Neuronal stem cell (in vitro differentiated cells): ENCODE measurements at regions not wholly inside any gene's neighbourhood (a gene's known extent, or its start where the extent isn't known, plus 50 kb on each side); places are given as distances from the start of the nearest gene placed in this dataset.
"Not testable (repeated sequence)": the region's sequence is repeated elsewhere in the genome, so short reads cannot be mapped to it uniquely, and the experiment has no call there.

ENCODE experiments used
- DNase-seq: peaks from one replicate; pipeline ENCODE4 v3.0.0-alpha.2; 2013; ENCODE audit warnings: low spot score
- H2AFZ ChIP-seq: one replicate; pipeline ENCODE4 v1.6.1; 2013; ENCODE audit warnings: mild to moderate bottlenecking, low read length, inconsistent platforms
- H2AK5ac ChIP-seq: 2 replicates; pipeline ENCODE4 v1.6.1; 2013; ENCODE audit warnings: low read depth, mild to moderate bottlenecking, inconsistent platforms, low read length, moderate library complexity, mixed read lengths
- H2BK120ac ChIP-seq: 2 replicates; pipeline ENCODE4 v1.6.1; 2013; ENCODE audit warnings: low read depth, mild to moderate bottlenecking, inconsistent platforms, low read length, moderate library complexity, mixed read lengths
- H2BK12ac ChIP-seq: one replicate; pipeline ENCODE4 v1.6.1; 2013; ENCODE audit warnings: low read length, inconsistent platforms
- H2BK15ac ChIP-seq: 2 replicates; pipeline ENCODE4 v1.6.1; 2013; ENCODE audit warnings: mild to moderate bottlenecking, low read length, inconsistent platforms, mixed read lengths
- H2BK5ac ChIP-seq: one replicate; pipeline ENCODE4 v1.6.1; 2013; ENCODE audit warnings: inconsistent platforms, mild to moderate bottlenecking, low read length, moderate library complexity
- H3K14ac ChIP-seq: one replicate; pipeline ENCODE4 v1.6.1; 2013; ENCODE audit warnings: low read length, inconsistent platforms
- H3K18ac ChIP-seq: 2 replicates; pipeline ENCODE4 v1.6.1; 2013; ENCODE audit warnings: low read length, inconsistent platforms
- H3K23ac ChIP-seq: 2 replicates; pipeline ENCODE4 v1.6.1; 2013; ENCODE audit warnings: low read depth, mild to moderate bottlenecking, mixed read lengths, low read length, inconsistent platforms; ENCODE audit not compliant: poor library complexity
- H3K27ac ChIP-seq: replicated peaks from 3 replicates; pipeline ENCODE4 v1.5.1; 2013; ENCODE audit warnings: low read length, inconsistent platforms
- H3K27me3 ChIP-seq, 3 experiments: 2 replicates each; pipeline ENCODE4 v1.6.1; 2013; ENCODE audit warnings: low read length in 3 of 3, mild to moderate bottlenecking in 2 of 3, inconsistent platforms in 1 of 3, low read depth in 1 of 3, mixed read lengths in 1 of 3, moderate library complexity in 1 of 3; ENCODE audit not compliant: control insufficient read depth in 3 of 3, insufficient read depth in 3 of 3
- H3K36me3 ChIP-seq, 2 donors: replicated peaks in 1 of 2; 2 replicates each; pipeline ENCODE4 v1.6.1; 2013; ENCODE audit warnings: low read length in 2 of 2; ENCODE audit not compliant: control insufficient read depth in 2 of 2, insufficient read depth in 2 of 2
- H3K4ac ChIP-seq: 2 replicates; pipeline ENCODE4 v1.6.1; 2013; ENCODE audit warnings: inconsistent platforms, mild to moderate bottlenecking, low read length, moderate library complexity
- H3K4me1 ChIP-seq, 2 donors: 1 replicate in 1 of 2; 2 replicates in 1 of 2; pipeline ENCODE4 v1.6.1; 2013; ENCODE audit warnings: low read length in 2 of 2, low read depth in 1 of 2; ENCODE audit not compliant: control insufficient read depth in 2 of 2, insufficient read depth in 1 of 2
- H3K4me2 ChIP-seq: one replicate; pipeline ENCODE4 v1.6.1; 2013; ENCODE audit warnings: mild to moderate bottlenecking, low read length, inconsistent platforms; ENCODE audit not compliant: insufficient read depth, poor library complexity, severe bottlenecking
- H3K4me3 ChIP-seq, 2 donors: 2 replicates each; pipeline ENCODE4 v1.5.1; 2013; ENCODE audit warnings: low read length in 2 of 2, mild to moderate bottlenecking in 2 of 2, inconsistent platforms in 1 of 2, moderate library complexity in 1 of 2
- H3K79me1 ChIP-seq: one replicate; pipeline ENCODE4 v1.6.1; 2013; ENCODE audit warnings: low read depth, mild to moderate bottlenecking, inconsistent platforms, low read length, moderate library complexity
- H3K9ac ChIP-seq: one replicate; pipeline ENCODE4 v1.6.1; 2013; ENCODE audit warnings: mild to moderate bottlenecking, low read depth, low read length, inconsistent platforms; ENCODE audit not compliant: poor library complexity
- H3K9me3 ChIP-seq, 2 donors: replicated peaks in 1 of 2; 2 replicates each; pipeline versions ENCODE3 to v1.6.1; 2013; ENCODE audit warnings: low read length in 2 of 2, mild to moderate bottlenecking in 2 of 2, inconsistent platforms in 1 of 2, low read depth in 1 of 2, mixed read lengths in 1 of 2, moderate library complexity in 1 of 2; ENCODE audit not compliant: control insufficient read depth in 2 of 2, insufficient read depth in 1 of 2
- H4K8ac ChIP-seq: one replicate; pipeline ENCODE4 v1.6.1; 2013; ENCODE audit warnings: low read depth, mild to moderate bottlenecking, inconsistent platforms, low read length, moderate library complexity
- H4K91ac ChIP-seq: one replicate; pipeline ENCODE4 v1.6.1; 2013; ENCODE audit warnings: low read length, low read depth, mild to moderate bottlenecking, inconsistent platforms; ENCODE audit not compliant: poor library complexity
- WGBS, 2 donors: extraction: QIAGEN DNeasy Blood & Tissue Kit; methylation state at CpG; one replicate each; pipeline ENCODE4 v1.1.7; 2013; ENCODE audit warnings: missing lambda C conversion rate in 2 of 2, mixed read lengths in 1 of 2; ENCODE audit not compliant: insufficient read length in 2 of 2, insufficient replicate concordance in 1 of 2; ENCODE audit errors: extremely low coverage in 2 of 2; 5-methylcytosine and 5-hydroxymethylcytosine counted together

DNA sequence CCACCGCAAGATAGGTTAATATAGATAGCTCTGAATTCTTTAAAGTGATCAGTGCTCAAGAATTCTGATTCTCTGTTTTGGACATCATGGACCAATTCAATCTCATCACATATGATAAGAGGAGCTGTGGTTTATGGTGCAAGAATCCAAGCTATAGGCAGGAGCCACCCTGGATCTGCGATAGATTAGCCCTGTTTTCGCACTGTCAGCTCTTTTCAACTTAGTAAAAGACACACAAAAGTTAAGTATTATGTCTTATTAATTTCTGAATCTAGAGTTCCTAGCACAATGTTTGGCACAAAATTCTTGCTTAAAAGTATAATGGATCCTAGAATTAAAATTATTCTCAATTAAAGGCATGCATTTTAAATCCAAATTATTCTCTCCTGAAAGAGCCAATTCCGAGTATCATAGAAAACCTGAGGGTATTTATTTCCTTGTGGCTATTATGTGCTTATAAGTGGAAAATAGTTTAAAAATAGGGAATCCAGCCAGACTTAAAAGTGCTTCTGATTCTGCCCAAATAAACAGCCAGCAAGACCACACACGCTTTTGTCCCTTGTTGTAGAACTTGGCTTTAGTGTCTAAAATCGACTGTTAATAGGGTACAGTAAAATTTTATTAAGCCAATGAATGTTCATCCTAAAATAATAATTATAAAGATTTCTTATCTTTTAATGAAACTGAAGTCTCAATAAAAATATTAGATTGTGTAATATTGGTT, 184.9 kb upstream of the FLRT2 start:
- Histone ChIP-seq H3K4me2 (no peak overlapping the region), H3K27me3 (no peaks in the 10 kb centered on the region), H3K9me3 (no peaks in the 10 kb centered on the region), H3K4me1 (no peaks in the 10 kb centered on the region), H3K27ac (no peak overlapping the region), H3K4ac (no peak overlapping the region), H3K4me3 (no peak overlapping the region), H2BK12ac (no peak overlapping the region), H3K23ac (no peak overlapping the region), H3K18ac (no peak overlapping the region), H3K79me1 (no peaks in the 10 kb centered on the region), H2AFZ (no peak overlapping the region), H3K9ac (no peak overlapping the region), H2BK15ac (no peak overlapping the region), H2BK120ac (no peak overlapping the region), H2BK5ac (no peak overlapping the region), H4K91ac (no peak overlapping the region), H3K14ac (no peak overlapping the region), H2AK5ac (no peak overlapping the region), H4K8ac (no peak overlapping the region), H3K36me3 (no peaks in the 10 kb centered on the region)
- DNase-seq = no peak
- WGBS, 2 donors = no CpG with 5 or more reads among the region's 6 CpGs

DNA sequence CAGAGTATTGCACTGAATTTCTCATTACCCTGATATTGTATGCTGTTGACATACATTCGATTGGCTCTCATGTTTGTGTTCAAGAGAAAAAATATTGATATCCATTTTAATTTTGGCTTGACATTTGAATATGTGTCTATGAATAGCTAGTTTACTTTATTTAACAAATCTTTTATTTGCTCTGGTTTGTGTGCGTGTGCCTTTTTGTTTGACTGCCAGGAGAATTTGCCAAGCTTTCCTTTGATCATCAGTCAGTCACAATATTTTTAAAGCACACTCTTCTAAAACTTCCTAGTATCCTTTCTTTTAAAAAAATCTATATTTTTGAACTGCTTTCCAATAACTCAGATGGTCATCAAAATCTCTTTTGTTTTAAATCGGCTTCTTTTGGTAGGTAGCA, 179.3 kb upstream of the FLRT2 start:
- no peak overlapping the region for H2BK12ac ChIP-seq
- no peak overlapping the region for H2BK5ac ChIP-seq
- no peak overlapping the region for H3K9ac ChIP-seq
- no peak for DNase-seq
- H3K4me3 ChIP-seq = no peak overlapping the region
- H3K14ac ChIP-seq = no peak overlapping the region
- no peak overlapping the region for H3K23ac ChIP-seq
- H2AK5ac ChIP-seq = no peak overlapping the region
- H3K18ac ChIP-seq = no peak overlapping the region
- no peak overlapping the region for H3K4ac ChIP-seq
- H2BK120ac ChIP-seq = no peak overlapping the region
- H3K36me3 ChIP-seq = no peaks in the 10 kb centered on the region
- H3K27ac ChIP-seq = no peak overlapping the region
- no peak overlapping the region for H3K4me2 ChIP-seq
- H3K9me3 ChIP-seq = no peaks in the 10 kb centered on the region
- no peak overlapping the region for H2BK15ac ChIP-seq
- no CpG with 5 or more reads among the region's 3 CpGs for WGBS, 2 donors
- no peaks in the 10 kb centered on the region for H3K4me1 ChIP-seq
- no peak overlapping the region for H4K8ac ChIP-seq
- no peaks in the 10 kb centered on the region for H3K27me3 ChIP-seq
- H3K79me1 ChIP-seq = no peaks in the 10 kb centered on the region
- no peak overlapping the region for H2AFZ ChIP-seq
- H4K91ac ChIP-seq = no peak overlapping the region

DNA sequence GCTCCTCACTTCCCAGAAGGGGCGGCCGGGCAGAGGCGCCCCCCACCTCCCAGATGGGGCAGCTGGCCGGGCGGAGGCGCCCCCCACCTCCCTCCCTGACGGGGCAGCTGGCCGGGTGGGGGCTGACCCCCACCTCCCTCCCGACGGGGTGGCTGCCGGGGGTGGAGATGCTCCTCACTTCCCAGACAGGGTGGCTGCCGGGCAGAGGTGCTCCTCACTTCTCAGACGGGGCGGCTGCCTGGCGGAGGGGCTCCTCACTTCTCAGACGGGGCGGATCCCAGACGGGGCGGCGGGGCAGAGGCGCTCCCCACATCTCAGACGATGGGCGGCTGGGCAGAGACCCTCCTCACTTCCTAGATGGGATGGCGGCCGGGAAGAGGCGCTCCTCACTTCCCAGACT, 177.4 kb upstream of the FLRT2 start:
- H3K4me1 ChIP-seq, H4K91ac ChIP-seq, H2BK12ac ChIP-seq, H3K9ac ChIP-seq, H2AFZ ChIP-seq, H3K36me3 ChIP-seq, H3K18ac ChIP-seq, H3K4ac ChIP-seq, H3K4me3 ChIP-seq, H3K4me2 ChIP-seq, H3K9me3 ChIP-seq, H3K23ac ChIP-seq, H3K14ac ChIP-seq, H3K27ac ChIP-seq, H4K8ac ChIP-seq, H2BK5ac ChIP-seq, H2BK15ac ChIP-seq, H3K27me3 ChIP-seq, H2AK5ac ChIP-seq, H2BK120ac ChIP-seq, H3K79me1 ChIP-seq, DNase-seq: not testable (repeated sequence)
- WGBS, 2 donors = no CpG with 5 or more reads among the region's 26 CpGs

DNA sequence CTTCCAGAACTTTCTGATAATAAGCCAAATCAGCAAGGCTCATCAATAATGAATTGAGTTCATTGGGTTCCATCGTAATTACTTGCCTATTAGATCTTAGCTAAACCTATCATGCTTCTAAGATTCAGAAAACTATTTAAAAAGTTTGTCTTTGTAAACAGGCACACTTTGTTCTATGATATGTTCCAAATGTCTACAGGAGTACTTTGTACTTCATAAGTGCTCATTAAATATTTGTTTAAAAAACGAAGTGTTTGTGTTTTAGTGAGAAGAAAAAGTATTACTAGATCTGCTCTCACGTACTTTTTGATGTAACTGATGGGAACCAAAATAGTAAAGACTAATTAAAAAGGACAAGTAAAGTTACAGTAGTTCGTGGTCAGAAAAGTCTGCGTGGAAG, 172.8 kb upstream of the FLRT2 start:
- WGBS, 2 donors = no CpG with 5 or more reads among the region's 5 CpGs
- no peak overlapping the region for H3K27ac ChIP-seq

More for the DNA sequence above, 172.8 kb upstream of the FLRT2 start:
- Histone ChIP-seq H3K18ac (no peak overlapping the region), H3K27me3 (no peaks in the 10 kb centered on the region), H3K4me1 (no peaks in the 10 kb centered on the region), H3K9me3 (no peaks in the 10 kb centered on the region), H2AFZ (no peak overlapping the region), H2BK5ac (no peak overlapping the region), H3K36me3 (no peaks in the 10 kb centered on the region), H2AK5ac (no peak overlapping the region), H2BK12ac (no peak overlapping the region), H2BK120ac (no peak overlapping the region), H3K79me1 (no peaks in the 10 kb centered on the region), H3K4me3 (no peak overlapping the region), H3K14ac (no peak overlapping the region), H3K23ac (no peak overlapping the region), H4K8ac (no peak overlapping the region), H3K4ac (no peak overlapping the region), H4K91ac (no peak overlapping the region), H3K9ac (no peak overlapping the region), H3K4me2 (no peak overlapping the region), H2BK15ac (no peak overlapping the region)
- DNase-seq = no peak
